Colon (tissue), 2 donors: ENCODE measurements at regions not wholly inside any gene's neighbourhood (a gene's known extent, or its start where the extent isn't known, plus 50 kb on each side); places are given as distances from the start of the nearest gene placed in this dataset.
A peak's percentile ranks its signal among the peaks of the same experiment; 100 is the strongest.
"Not testable (repeated sequence)": the region's sequence is repeated elsewhere in the genome, so short reads cannot be mapped to it uniquely, and the experiment has no call there.

Experiments used
- FAIRE-seq: peaks from 2 replicates; lab custom pipeline; 2012; peaks lifted over from hg19 to GRCh38; lab: Jason Lieb, UNC
- donor health status: control.
- donor health status: control.

DNA sequence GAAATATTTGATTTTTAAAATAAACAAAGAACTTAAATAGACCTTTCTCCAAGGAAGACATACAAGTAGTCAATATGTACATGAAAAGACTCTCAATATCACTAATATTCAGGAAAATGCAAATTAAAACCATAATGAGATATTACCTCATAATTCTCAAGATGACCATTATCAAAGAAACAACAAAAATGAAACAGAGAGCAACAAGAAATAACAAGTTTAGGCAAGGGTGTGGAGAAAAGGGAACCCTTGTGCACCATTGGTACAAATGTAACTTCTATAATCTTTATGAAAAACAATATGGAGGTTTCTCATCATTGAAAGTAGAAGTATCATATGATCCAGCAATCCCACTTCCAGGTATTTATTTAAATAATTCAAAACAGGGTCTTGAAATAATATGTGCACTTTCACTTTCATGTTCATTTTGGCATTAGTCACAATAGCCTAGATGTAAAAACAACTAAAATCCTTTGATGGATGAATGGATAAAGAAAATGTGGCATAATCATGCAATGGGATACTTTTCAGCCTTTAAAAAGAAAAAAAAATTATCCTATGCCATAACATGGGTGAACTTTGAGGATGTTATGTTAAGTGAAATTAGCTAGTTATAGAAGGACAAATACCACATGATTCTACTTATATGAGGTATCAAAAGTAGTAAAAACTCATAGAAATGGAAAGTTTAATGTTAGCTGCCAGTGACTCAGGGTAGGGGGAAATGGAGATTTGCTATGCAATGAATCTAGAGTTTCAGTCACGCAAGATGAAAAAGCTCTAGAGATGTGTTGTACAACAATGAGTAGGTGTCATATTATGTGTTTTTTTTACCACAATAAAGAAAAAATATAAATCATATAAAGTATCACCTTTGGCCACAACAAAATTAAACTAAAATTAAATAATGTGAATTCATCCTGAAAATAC is 114.5 kb upstream of the LYPLAL1 start:
- FAIRE-seq: no peak

DNA sequence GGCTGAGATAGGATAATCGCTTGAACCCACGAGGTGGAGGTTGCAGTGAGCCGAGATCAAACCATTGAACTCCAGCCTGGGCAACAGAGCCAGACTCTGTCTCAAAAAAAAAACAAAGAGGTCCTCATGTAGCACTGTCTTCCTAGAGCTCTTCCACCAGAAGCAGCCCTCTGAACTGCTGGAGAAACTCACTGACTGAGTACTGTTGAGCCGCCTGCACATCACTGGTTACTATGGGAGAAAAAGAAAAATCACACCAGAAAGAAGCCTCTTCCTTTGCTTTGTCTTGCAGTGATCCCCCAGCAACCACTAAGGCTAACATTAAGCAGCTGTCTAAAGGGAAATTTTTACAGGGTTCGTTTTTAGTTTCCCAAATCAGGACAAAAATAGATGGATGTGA is 112.9 kb upstream of the LYPLAL1 start:
- no peak for FAIRE-seq

GRCh38 chr1:219062161-219062560 is 111.5 kb upstream of the LYPLAL1 start:
- no peak for FAIRE-seq

DNA sequence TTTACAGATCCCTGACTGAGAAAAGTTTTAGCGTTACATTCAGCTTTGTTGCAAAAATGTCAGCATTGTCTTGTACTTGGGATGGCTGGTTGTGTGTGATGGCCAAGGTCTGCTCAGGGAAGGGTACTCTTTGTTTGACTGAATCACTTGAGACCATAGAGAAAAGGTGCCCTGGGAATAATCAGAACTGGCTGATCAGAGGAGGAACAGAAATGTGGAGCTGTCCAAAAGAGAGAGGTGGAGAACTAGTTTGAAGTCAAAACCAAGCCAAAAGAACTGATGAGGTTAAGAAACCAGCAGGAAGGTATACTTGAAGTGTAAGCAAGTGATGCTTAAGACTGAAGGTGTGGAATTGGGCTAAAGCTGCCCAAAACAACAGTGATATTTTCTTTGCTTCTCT is 107.6 kb upstream of the LYPLAL1 start:
- FAIRE-seq: no peak

DNA sequence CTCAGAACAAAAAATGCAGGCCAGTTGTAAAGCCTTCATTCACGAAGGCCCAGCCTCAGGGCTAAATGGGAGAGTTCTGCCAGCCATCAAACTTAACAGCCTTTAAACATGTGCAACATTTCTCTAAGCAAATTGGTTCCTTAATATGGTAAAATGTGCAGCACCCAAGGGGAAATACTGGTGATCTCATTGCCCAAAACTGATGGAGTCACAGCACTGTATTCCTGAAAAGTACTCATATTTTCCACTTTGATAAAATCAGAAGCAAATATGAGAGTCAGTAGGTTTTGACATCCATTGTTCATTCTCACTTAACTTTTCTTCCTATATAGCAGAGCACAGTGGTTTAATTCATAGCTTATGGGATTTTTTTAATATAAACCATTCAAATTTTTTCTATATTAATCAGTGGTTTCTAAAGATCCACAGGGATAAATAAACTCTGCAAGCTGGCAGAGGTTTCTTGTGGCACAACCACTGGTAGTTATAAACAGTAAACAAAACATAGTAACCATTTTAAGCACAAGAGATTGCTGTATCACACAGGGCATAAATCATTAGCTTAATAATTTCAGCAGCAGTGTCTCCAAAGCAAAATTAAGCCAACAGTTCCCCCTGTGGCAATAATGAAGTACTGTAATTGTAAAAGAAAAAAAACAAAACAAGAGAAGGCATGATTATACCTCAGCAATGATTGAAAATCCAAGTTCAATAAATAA is 106.9 kb upstream of the LYPLAL1 start:
- FAIRE-seq: no peak

- FAIRE-seq: no peak
Observed at GRCh38 chr1:219067350-219067712, 106.3 kb upstream of the LYPLAL1 start.

DNA sequence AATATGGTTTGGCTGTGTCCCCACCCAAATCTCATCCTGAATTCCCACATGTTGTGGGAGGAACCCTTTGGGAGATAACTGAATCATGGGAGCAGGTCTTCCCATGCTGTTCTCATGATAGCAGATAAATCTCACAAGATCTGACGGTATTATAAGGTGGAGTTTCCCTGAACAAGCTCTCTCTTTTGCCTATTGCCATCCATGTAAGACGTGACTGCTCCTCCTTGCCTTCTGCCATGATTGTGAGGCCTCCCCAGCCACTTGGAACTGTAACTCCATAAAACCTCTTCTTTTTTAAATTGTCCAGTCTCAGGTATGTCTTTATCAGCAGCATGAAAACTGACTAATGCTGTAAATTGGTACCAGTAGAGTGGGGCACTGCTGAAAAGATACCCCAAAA is 103.3 kb upstream of the LYPLAL1 start:
- not testable (repeated sequence) for FAIRE-seq

- FAIRE-seq: no peak
Observed at GRCh38 chr1:219071209-219071608, 102.5 kb upstream of the LYPLAL1 start.

DNA sequence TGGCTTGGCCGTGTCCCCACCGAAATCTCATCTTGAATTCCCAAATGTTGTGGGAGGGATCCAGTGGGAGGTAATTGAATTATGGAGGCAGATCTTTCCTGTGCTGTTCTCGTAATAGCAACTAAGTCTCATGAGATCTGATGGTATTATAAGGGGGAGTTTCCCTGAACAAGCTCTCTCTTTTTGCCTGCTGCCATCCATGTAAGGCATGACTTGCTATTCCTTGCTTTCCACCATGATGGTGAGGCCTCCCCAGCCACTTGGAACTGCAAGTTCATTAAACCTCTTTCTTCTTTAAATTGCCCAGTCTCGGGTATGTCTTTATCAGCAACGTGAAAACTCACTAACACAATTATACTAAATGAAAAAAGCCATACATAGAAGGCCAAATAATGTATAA is 101.3 kb upstream of the LYPLAL1 start:
- FAIRE-seq: no peak

GRCh38 chr1:219074084-219074728 is 99.5 kb upstream of the LYPLAL1 start:
- no peak for FAIRE-seq

- no peak for FAIRE-seq
Observed at GRCh38 chr1:219075121-219075879, 98.4 kb upstream of the LYPLAL1 start.

- no peak for FAIRE-seq
Observed at GRCh38 chr1:219076326-219076937, 97.2 kb upstream of the LYPLAL1 start.

DNA sequence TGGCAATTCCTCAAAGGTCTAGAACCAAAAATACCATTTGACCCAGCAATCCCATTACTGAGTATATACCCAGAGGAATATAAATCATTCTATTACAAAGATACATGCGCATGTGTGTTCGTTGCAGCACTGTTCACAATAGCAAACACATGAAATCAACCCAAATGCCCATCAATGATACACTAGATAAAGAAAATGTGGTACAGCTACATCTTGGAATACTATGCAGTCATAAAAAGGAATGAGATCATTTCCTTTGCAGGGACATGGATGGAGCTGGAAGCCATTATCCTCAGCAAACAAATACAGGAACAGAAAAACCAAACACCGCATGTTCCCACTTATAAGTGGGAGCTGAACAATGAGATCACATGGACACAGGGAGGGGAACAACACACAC is 95.9 kb upstream of the LYPLAL1 start:
- FAIRE-seq: not testable (repeated sequence)

DNA sequence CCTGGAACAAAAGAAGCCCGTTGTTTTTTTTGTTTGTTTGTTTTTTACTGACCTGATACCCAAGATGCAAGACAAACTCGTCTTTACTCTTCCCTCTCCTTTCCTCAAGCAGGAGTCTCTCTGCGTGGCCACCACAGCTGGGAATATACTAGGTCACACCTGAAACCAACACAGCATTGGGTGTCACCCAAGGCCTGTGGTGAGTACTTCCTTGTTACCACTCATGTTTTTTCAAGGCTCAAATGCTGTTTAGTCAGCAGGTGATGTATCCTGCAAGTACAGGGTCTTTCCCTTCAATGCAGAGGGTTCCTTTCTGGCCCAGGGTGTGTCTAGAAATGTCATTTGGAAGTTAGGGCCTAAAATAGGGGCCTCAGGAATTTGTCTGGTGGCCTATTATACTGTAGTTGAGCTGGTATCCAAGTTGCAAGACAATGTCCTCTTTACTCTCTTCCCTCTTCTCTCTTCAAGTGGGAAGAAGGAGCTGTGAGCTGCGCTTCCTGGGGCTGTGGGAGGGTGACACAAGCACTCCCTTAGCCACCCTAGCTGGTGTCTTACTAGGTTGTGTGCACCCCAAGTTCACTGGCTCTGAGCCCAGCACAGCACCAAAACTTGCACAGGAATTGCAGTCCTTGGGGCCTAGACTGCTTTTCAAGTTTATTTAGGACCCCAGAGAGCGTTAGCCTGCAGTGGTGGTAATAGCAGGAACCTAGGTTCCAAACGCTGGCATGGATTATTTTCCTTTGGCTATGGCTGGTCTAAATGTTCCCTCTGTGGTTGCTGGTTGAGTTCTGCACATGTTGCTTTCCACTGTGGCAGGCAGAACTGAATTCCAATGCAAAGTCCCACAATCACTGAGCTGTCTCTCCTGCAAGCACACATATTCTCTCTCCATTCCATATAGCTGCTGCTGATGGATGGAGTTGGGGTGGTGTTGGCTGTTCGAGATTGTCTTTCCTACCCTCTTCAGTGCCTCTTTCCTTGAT is 91.4 kb upstream of the LYPLAL1 start:
- FAIRE-seq: no peak

DNA sequence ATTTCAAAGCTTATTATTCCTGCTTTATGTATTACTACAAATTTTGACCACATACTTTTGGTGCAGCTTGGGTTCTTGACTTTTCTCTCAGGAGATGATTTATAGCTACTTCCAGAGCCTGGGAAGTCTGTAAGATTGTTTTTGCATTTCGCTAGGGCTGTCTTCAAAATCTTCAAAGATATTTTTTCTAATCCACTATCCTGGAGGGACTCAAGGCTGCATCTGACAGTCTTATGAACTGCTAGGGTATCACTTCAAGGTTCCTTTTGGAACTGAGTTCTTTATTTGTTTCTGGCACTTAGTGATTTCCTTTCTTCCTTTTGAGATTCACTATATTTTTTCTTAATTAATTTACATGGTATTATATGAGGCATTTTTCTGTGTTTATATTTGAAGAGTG is 90.0 kb upstream of the LYPLAL1 start:
- no peak for FAIRE-seq

DNA sequence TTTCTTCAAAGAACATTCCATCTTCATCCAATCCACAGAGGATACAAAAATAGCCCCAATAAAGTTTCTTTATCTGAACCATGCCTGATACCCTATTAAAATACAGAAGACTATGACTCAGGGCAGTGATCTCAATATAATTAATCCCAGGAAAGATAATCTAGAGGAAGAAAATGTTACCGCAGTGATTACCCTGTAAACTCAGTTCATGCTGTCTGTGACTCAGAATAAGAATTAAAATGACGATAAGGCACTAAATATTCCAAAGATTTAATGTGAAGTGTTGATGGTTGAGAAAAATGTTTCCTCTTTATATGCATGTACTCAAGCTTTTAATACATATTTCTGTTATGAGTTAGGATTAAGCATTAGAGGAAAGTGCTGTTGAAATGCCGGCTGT is 88.6 kb upstream of the LYPLAL1 start:
- FAIRE-seq: no peak

- FAIRE-seq: no peak
Observed at GRCh38 chr1:219085988-219086387, 87.7 kb upstream of the LYPLAL1 start.

GRCh38 chr1:219086956-219087469 is 86.7 kb upstream of the LYPLAL1 start:
- FAIRE-seq: no peak

DNA sequence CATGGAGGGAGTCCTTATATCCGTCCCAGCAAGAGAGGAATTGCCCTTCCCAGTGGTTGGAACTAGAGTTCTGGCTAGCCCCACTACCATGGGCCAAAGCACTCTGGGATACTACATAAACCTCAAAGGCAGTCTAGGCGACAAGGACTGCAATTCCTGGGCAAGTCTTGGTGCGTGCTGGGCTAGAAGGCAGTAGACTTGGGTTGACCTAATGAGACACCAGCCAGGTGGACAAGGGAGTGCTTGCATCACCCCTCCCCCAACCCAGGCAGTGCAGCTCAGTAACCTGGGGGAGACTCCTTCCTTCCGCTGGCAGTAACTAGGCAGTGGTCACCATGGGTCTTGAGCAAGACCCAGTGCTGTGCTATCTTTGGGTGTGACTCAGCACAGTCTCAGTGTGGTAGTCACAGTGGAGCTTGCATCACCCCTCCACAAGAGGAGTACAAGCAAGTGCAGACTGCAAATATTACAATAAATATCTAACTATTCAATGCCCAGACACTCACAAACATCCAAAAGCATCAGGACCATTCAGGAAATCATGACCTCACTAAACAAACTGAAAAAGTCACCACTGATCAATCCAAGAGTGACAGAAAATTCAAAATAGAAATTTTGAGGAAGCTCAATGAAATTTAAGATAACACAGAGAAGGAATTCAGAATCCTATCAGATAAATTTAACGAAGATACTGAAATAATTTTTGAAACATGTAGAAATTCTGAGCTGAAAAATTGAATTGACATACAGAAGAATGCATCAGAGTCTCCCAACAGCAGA is 84.7 kb upstream of the LYPLAL1 start:
- no peak for FAIRE-seq

- FAIRE-seq: peak; percentile 24
Observed at GRCh38 chr1:219090607-219091006, 83.1 kb upstream of the LYPLAL1 start.
